ENCODE measurements at regions not wholly inside any gene's neighbourhood (a gene's known extent, or its start where the extent isn't known, plus 50 kb on each side); places are given as distances from the start of the nearest gene placed in this dataset.
"Not testable (repeated sequence)": the region's sequence is repeated elsewhere in the genome, so short reads cannot be mapped to it uniquely, and the experiment has no call there.

DNA sequence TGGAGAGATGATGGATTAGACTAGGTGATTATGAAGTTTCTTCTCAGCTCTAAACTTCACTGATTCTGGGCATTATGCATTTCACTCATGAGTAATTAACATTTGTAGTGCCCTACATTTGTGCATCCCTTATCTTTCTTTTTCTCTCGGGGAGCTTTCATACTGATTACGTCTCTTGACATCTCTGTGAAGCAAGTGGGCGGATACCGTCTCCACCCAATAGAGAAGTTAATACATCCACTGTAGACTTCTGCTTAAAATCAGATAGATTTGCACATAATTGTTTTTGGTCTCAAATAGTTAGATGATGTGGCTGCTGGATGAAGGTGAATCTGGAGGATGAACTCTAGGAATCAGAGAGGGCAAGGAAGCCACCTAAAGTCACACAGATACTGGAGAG lies 653.6 kb upstream of the EEF2KMT start:
- TF ChIP-seq POLR2A (IDR thresholded peaks at IDR 0.05; ENCODE audit: extremely low read depth, insufficient read length), result no peak
- TF ChIP-seq MAX (IDR thresholded peaks at IDR 0.05; ENCODE audit: low read depth, low read length), result no peak
- no peak for TF ChIP-seq MYC (IDR thresholded peaks at IDR 0.05; ENCODE audit: low read depth, low read length)
- TF ChIP-seq CTCF (IDR thresholded peaks at IDR 0.05; ENCODE audit: low read depth, low read length), result no peak
- DNase-seq (ENCODE audit: low read depth), result no peak
- no peak overlapping the region for H3K4me3 ChIP-seq (ENCODE audit: low read depth, low read length)

- not testable (repeated sequence) for DNase-seq (ENCODE audit: low read depth); H3K4me3 ChIP-seq (ENCODE audit: low read depth, low read length)
Observed at GRCh38 chr16:5750439-5750838, 652.8 kb upstream of the EEF2KMT start.

DNA sequence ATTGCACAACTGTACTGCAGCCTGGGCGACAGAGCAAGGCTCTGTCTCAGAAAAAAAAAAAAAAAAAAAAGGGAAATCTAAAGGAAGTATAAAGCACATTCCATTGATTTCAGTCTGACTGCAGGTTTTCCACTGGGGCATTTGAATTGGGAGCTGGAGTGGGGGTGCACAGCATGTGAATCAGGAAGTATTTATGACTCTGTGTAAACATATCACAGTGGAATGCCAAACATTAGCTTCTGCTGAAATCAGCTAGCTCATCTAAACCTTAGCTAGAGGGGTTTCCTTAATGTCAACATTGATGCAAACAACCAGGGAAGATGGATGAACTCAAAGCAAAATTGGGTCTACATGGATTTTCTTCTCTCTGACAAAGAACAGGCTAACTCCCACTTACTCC lies 641.0 kb upstream of the EEF2KMT start:
- no peak for DNase-seq (ENCODE audit: low read depth)
- TF ChIP-seq MYC (IDR thresholded peaks at IDR 0.05; ENCODE audit: low read depth, low read length) (no peak), CTCF (IDR thresholded peaks at IDR 0.05; ENCODE audit: low read depth, low read length) (no peak), POLR2A (IDR thresholded peaks at IDR 0.05; ENCODE audit: extremely low read depth, insufficient read length) (no peak), MAX (IDR thresholded peaks at IDR 0.05; ENCODE audit: low read depth, low read length) (no peak)
- no peak overlapping the region for H3K4me3 ChIP-seq (ENCODE audit: low read depth, low read length)

DNA sequence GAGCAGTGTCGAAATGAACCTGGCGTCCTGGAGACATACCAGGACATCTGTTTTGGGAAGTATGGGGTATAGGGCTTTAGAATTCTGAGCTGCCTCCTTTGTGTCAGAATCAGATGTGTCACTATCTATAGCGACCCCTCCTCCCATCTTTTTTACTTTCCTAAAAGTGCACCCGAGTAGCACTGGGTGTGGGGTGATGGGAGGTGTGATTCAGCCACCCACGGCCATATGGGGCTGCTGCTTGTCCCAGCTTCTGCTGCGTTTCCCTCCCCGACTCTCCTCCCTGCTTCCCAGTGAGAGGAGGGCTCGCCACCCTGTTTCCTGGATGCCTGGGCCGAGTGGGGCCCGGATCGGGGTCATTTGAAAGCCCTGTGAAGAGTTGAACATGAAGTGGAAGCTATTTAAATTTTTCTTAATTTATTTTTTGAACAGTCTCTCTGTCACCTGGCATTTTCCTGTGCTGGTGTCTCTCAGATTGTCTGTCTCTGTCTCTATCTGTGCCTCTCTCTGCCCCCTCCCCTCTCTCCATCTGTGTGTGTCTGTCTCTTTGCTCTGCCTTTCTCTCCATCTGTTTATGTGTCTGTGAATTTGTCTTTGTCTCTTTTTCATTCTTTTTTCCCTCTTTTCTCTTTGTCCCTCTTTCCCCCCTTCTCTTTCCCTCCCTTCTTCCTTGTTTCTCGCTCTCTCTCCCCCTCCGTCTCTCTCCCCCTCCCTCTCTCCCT lies 638.8 kb upstream of the EEF2KMT start:
- DNase-seq (ENCODE audit: low read depth), result no peak
- TF ChIP-seq CTCF (IDR thresholded peaks at IDR 0.05; ENCODE audit: low read depth, low read length) (no peak), MAX (IDR thresholded peaks at IDR 0.05; ENCODE audit: low read depth, low read length) (no peak), MYC (IDR thresholded peaks at IDR 0.05; ENCODE audit: low read depth, low read length) (no peak), POLR2A (IDR thresholded peaks at IDR 0.05; ENCODE audit: extremely low read depth, insufficient read length) (no peak)
- H3K4me3 ChIP-seq (ENCODE audit: low read depth, low read length), result no peak overlapping the region

GRCh38 chr16:5735444-5735843 lies 637.8 kb upstream of the EEF2KMT start:
- TF ChIP-seq MAX (IDR thresholded peaks at IDR 0.05; ENCODE audit: low read depth, low read length), result no peak
- TF ChIP-seq MYC (IDR thresholded peaks at IDR 0.05; ENCODE audit: low read depth, low read length), result no peak
- no peak for TF ChIP-seq CTCF (IDR thresholded peaks at IDR 0.05; ENCODE audit: low read depth, low read length)
- H3K4me3 ChIP-seq (ENCODE audit: low read depth, low read length), result no peak overlapping the region
- no peak for DNase-seq (ENCODE audit: low read depth)

- TF ChIP-seq POLR2A (IDR thresholded peaks at IDR 0.05; ENCODE audit: extremely low read depth, insufficient read length) (no peak), MYC (IDR thresholded peaks at IDR 0.05; ENCODE audit: low read depth, low read length) (no peak), CTCF (IDR thresholded peaks at IDR 0.05; ENCODE audit: low read depth, low read length) (no peak), MAX (IDR thresholded peaks at IDR 0.05; ENCODE audit: low read depth, low read length) (no peak)
- no peak for DNase-seq (ENCODE audit: low read depth)
Observed at GRCh38 chr16:5730783-5731182, 633.2 kb upstream of the EEF2KMT start.

More at GRCh38 chr16:5730783-5731182, 633.2 kb upstream of the EEF2KMT start:
- no peak overlapping the region for H3K4me3 ChIP-seq (ENCODE audit: low read depth, low read length)
